Activated CD8-positive, alpha-beta memory T cell treated with anti-CD3 and anti-CD28 coated beads, Interleukin-2, amount 50 U/mL, for 48 hours (primary cell): ENCODE measurements at regions not wholly inside any gene's neighbourhood (a gene's known extent, or its start where the extent isn't known, plus 50 kb on each side); places are given as distances from the start of the nearest gene placed in this dataset.
A peak's percentile ranks its signal among the peaks of the same experiment; 100 is the strongest.

Experiments used
- DNase-seq: peaks from one replicate; pipeline ENCODE4 v3.0.0-alpha.2; 2020

GRCh38 chr14:99100497-99101270 lies 171.3 kb downstream of the BCL11B start:
- no peak for DNase-seq

GRCh38 chr14:99101855-99102461 lies 170.0 kb downstream of the BCL11B start:
- DNase-seq: no peak

GRCh38 chr14:99116741-99117295 lies 155.2 kb downstream of the BCL11B start:
- DNase-seq: peak; percentile 3

GRCh38 chr14:99117671-99118045 lies 154.3 kb downstream of the BCL11B start:
- no peak for DNase-seq

GRCh38 chr14:99118046-99118721 lies 153.8 kb downstream of the BCL11B start:
- DNase-seq: peak; percentile 55

- peak; percentile 37 for DNase-seq
Measured at GRCh38 chr14:99118946-99119345, 153.1 kb downstream of the BCL11B start.
